K562 (cell line): ENCODE measurements at regions not wholly inside any gene's neighbourhood (a gene's known extent, or its start where the extent isn't known, plus 50 kb on each side); places are given as distances from the start of the nearest gene placed in this dataset.

Experiments used
- ATAC-seq: fragments of 200-7000 bp; cut with Tn5 transposase; 3 replicates; pipeline ENCODE4 v1.9.1; 2020; ENCODE audit warnings: moderate library complexity
- BruUV-seq: library from RNA; stranded (reverse); fragments of 400-500 nt; replicated peaks from 2 replicates; lab custom pipeline; 2021; lab: Mats Ljungman, UMichigan
- CTCF ChIA-PET: fragments of 300-600 bp; formaldehyde crosslinking; extraction: SDS; loops from one replicate; lab custom pipeline; 2021; ENCODE audit warnings: low intra/inter-chr PET ratio; lab: Yijun Ruan, JAX
- POLR2A ChIA-PET: fragments of 300-600, 350-650 bp; sonication (Branson Sonifier 250); formaldehyde crosslinking; extraction: SDS; loops from one replicate; lab custom pipeline; 2021; ENCODE audit warnings: antibody characterized with exemption, inconsistent platforms; lab: Yijun Ruan, JAX
- DNase-seq, 4 experiments: peaks; one replicate each; pipeline versions ENCODE4 v3.0.0 to v3.0.0-alpha.2; 2011 to 2018; ENCODE audit warnings: low spot score in 3 of 4, mixed read lengths in 3 of 4; ENCODE audit errors: extremely low read depth in 1 of 4
- FAIRE-seq: peaks from 2 replicates; lab custom pipeline; 2011; peaks lifted over from hg19 to GRCh38; lab: Jason Lieb, UNC
- H2AFZ ChIP-seq: 2 replicates; pipeline ENCODE4 v1.6.0; 2011; ENCODE audit warnings: low read depth, low read length, control low read depth, inconsistent platforms
- H3K27ac ChIP-seq: fragments of 200-600 bp; 3 replicates; pipeline ENCODE4 v1.8.0; 2011; ENCODE audit warnings: low read depth, mild to moderate bottlenecking, control low read depth, inconsistent platforms, low read length, moderate library complexity, mixed read lengths; ENCODE audit errors: extremely low read depth
- H3K27me3 ChIP-seq, 2 experiments: fragments of 300-600 bp in 1 of 2; 2 replicates in 1 of 2; 3 replicates in 1 of 2; pipeline versions ENCODE4 v1.6.0 to v1.8.0; 2011; ENCODE audit warnings: inconsistent platforms in 2 of 2, low read length in 2 of 2, mild to moderate bottlenecking in 1 of 2, mixed read lengths in 1 of 2, moderate library complexity in 1 of 2; ENCODE audit not compliant: control insufficient read depth in 2 of 2, insufficient read depth in 2 of 2
- H3K36me3 ChIP-seq: fragments of 300-600 bp; 3 replicates; pipeline ENCODE4 v1.8.0; 2011; ENCODE audit warnings: mild to moderate bottlenecking, low read length, inconsistent platforms; ENCODE audit not compliant: control insufficient read depth, insufficient read depth
- H3K4me1 ChIP-seq, 2 experiments: fragments of 200-600 bp in 1 of 2; replicated peaks in 1 of 2; 2 replicates in 1 of 2; 3 replicates in 1 of 2; pipeline versions ENCODE4 v1.5.1 to v1.8.0; 2011; ENCODE audit warnings: inconsistent platforms in 2 of 2, low read length in 2 of 2, mild to moderate bottlenecking in 1 of 2, mixed read lengths in 1 of 2, moderate library complexity in 1 of 2; ENCODE audit not compliant: control insufficient read depth in 2 of 2, insufficient read depth in 2 of 2
- H3K4me2 ChIP-seq: 2 replicates; pipeline ENCODE4 v1.6.1; 2011; ENCODE audit warnings: low read length, control low read depth, inconsistent platforms, mixed read lengths; ENCODE audit not compliant: insufficient read depth
- H3K4me3 ChIP-seq: fragments of 200-600 bp; sonication (generic), shearing (Covaris generic); 2 replicates; pipeline ENCODE4 v1.5.1; 2016; ENCODE audit warnings: control low read depth, inconsistent platforms
- H3K79me2 ChIP-seq: fragments of 200-600 bp; 3 replicates; pipeline ENCODE4 v1.8.0; 2011; ENCODE audit warnings: low read length, inconsistent platforms; ENCODE audit not compliant: control insufficient read depth, insufficient read depth
- H3K9ac ChIP-seq, 2 experiments: 2 replicates each; pipeline versions ENCODE4 v1.6.0 to v1.6.1; 2011; ENCODE audit warnings: low read depth in 2 of 2, low read length in 2 of 2, control low read depth in 1 of 2, inconsistent platforms in 1 of 2, mild to moderate bottlenecking in 1 of 2, mixed read lengths in 1 of 2; ENCODE audit not compliant: insufficient read depth in 1 of 2
- H3K9me1 ChIP-seq: one replicate; pipeline ENCODE4 v1.6.0; 2011; ENCODE audit warnings: inconsistent platforms, mild to moderate bottlenecking, low read length, moderate library complexity; ENCODE audit not compliant: control insufficient read depth, insufficient read depth
- H3K9me3 ChIP-seq: replicated peaks from 2 replicates; pipeline ENCODE4 v1.5.1; 2011; ENCODE audit warnings: low read depth, low read length, inconsistent platforms; ENCODE audit not compliant: control insufficient read depth, insufficient read depth
- H4K20me1 ChIP-seq: replicated peaks from 2 replicates; pipeline ENCODE4 v1.6.1; 2011; ENCODE audit warnings: low read length, inconsistent platforms, mixed read lengths; ENCODE audit not compliant: control insufficient read depth, insufficient read depth
- GATAD2B ChIP-seq: fragments of 450-650 bp; IDR thresholded peaks from 2 replicates; pipeline ENCODE4 v1.6.1; 2017; ENCODE audit warnings: mild to moderate bottlenecking, borderline replicate concordance
- MEF2D ChIP-seq: conservative IDR thresholded peaks from 2 replicates; pipeline ENCODE4 v1.6.1; 2016; ENCODE audit warnings: low read depth, missing genetic modification characterization, missing compliant biosample characterization
- SRSF7 ChIP-seq: fragments of 200-400 bp; formaldehyde crosslinking; optimal IDR thresholded peaks from 2 replicates; pipeline ENCODE3; 2017; ENCODE audit warnings: mild to moderate bottlenecking, low read depth, low read length
- THRAP3 ChIP-seq: fragments of 450-650 bp; IDR thresholded peaks from 2 replicates; pipeline ENCODE4 v1.6.1; 2016; ENCODE audit warnings: mild to moderate bottlenecking, inconsistent platforms, borderline replicate concordance
- ZBTB2 ChIP-seq: fragments of 450-650 bp; IDR thresholded peaks from 2 replicates; pipeline ENCODE4 v1.6.1; 2016; ENCODE audit warnings: antibody characterized with exemption
- ZNF217 ChIP-seq: sonication (generic); formaldehyde crosslinking; IDR thresholded peaks from 2 replicates; pipeline ENCODE4 v1.8.0; 2022; ENCODE audit warnings: mild to moderate bottlenecking, missing genetic modification reagents
- ZNF518B ChIP-seq: fragments of 250-450 bp; sonication (Bioruptor Pico); IDR thresholded peaks from 2 replicates; pipeline ENCODE4 v1.5.0; 2021; ENCODE audit warnings: mild to moderate bottlenecking, moderate library complexity
- WGBS: fragments of 100-300 bp; shearing (Covaris generic); methylation state at CpG from one replicate; pipeline ENCODE4 v1.1.6; 2016; ENCODE audit warnings: low coverage, mixed read lengths; ENCODE audit not compliant: insufficient coverage; ENCODE audit errors: missing lambda C conversion rate; 5-methylcytosine and 5-hydroxymethylcytosine counted together
- in situ Hi-C: fragments of 300-500 bp; cut with MboI; formaldehyde crosslinking; loops from 4 replicates; pipeline ENCODE4 v1.15.0; 2018; ENCODE audit warnings: inconsistent platforms, mixed read lengths
- intact Hi-C: fragments of 100-400 bp; cut with micrococcal nuclease; formaldehyde crosslinking; loops from 2 replicates; pipeline ENCODE4 v1.14.2; 2022
- TF ChIP-seq, protein P1 (sequence below): fragments of 250-450 bp; sonication (Bioruptor Pico); IDR thresholded peaks from 2 replicates; pipeline ENCODE4 v1.5.0; 2021; ENCODE audit warnings: mild to moderate bottlenecking, borderline replicate concordance

DNA sequence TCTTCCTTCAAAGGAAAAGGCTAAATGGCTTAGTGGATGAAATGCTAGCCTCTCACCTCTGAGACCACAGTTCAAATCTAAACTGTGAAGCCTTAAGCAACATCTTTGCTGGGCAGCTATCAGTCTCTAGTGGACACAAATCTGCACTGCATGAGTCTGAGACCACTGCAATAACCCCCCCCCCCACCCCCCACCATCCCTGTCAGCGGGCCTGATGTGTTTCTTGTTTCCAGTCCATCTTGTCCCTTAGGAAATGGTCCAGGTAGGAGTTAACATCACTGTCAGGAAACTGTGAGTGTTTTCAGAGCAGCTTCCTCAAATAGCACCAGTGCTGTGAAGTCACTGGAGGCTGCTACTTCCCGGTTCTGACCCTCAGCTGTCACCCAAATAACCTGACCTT is 140.6 kb upstream of the TMCO5A start:
- BruUV-seq = no TSS peak
- Histone ChIP-seq H3K79me2 (no peaks in the 10 kb centered on the region), H3K4me2 (no peak overlapping the region), H3K4me1 (no peaks in the 10 kb centered on the region), H3K36me3 (no peaks in the 10 kb centered on the region), H3K9me3 (no peaks in the 10 kb centered on the region), H2AFZ (no peak overlapping the region), H3K9me1 (no peaks in the 10 kb centered on the region), H3K9ac (no peak overlapping the region), H3K4me3 (no peak overlapping the region), H4K20me1 (no peaks in the 10 kb centered on the region), H3K27ac (no peak overlapping the region), H3K27me3 (no peaks in the 10 kb centered on the region)
- CTCF ChIA-PET = no interaction called here
- intact Hi-C loops (no loop called here), in situ Hi-C loops (no loop called here)
- no peak for TF ChIP-seq SRSF7
- TF ChIP-seq ZBTB2 = no peak
- TF ChIP-seq MEF2D = no peak
- TF ChIP-seq THRAP3 = no peak
- WGBS = 0% methylated on average over 2 of the region's 2 CpGs
- DNase-seq (no peak), FAIRE-seq (no peak), ATAC-seq (no peak)
- POLR2A ChIA-PET = no interaction called here

- no TSS peak for BruUV-seq
- Histone ChIP-seq H3K9me3 (no peaks in the 10 kb centered on the region), H3K4me2 (no peak overlapping the region), H3K27me3 (no peaks in the 10 kb centered on the region), H3K4me3 (no peak overlapping the region), H3K27ac (no peak overlapping the region), H3K79me2 (no peaks in the 10 kb centered on the region), H2AFZ (no peak overlapping the region), H3K4me1 (no peaks in the 10 kb centered on the region), H3K36me3 (no peaks in the 10 kb centered on the region), H3K9ac (no peak overlapping the region), H4K20me1 (no peaks in the 10 kb centered on the region), H3K9me1 (no peaks in the 10 kb centered on the region)
- ATAC-seq (no peak), FAIRE-seq (no peak), DNase-seq (no peak)
- in situ Hi-C loops = no loop called here
- CTCF ChIA-PET = no interaction called here
- POLR2A ChIA-PET = no interaction called here
- intact Hi-C loops = no loop called here
- WGBS = 0% methylated on average over 1 of the region's 1 CpG
- TF ChIP-seq GATAD2B = no peak
- no peak for TF ChIP-seq ZNF518B
- TF ChIP-seq, protein P1, sequence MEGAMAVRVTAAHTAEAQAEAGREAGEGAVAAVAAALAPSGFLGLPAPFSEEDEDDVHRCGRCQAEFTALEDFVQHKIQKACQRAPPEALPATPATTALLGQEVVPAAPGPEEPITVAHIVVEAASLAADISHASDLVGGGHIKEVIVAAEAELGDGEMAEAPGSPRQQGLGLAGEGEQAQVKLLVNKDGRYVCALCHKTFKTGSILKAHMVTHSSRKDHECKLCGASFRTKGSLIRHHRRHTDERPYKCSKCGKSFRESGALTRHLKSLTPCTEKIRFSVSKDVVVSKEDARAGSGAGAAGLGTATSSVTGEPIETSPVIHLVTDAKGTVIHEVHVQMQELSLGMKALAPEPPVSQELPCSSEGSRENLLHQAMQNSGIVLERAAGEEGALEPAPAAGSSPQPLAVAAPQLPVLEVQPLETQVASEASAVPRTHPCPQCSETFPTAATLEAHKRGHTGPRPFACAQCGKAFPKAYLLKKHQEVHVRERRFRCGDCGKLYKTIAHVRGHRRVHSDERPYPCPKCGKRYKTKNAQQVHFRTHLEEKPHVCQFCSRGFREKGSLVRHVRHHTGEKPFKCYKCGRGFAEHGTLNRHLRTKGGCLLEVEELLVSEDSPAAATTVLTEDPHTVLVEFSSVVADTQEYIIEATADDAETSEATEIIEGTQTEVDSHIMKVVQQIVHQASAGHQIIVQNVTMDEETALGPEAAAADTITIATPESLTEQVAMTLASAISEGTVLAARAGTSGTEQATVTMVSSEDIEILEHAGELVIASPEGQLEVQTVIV (CRISPR knock-in tag) = no peak
- no peak for TF ChIP-seq ZNF217 (CRISPR knock-in tag)
Measured at GRCh38 chr15:37794947-37795346, 139.5 kb upstream of the TMCO5A start.
